NT2/D1 (cell line): ENCODE measurements at regions not wholly inside any gene's neighbourhood (a gene's known extent, or its start where the extent isn't known, plus 50 kb on each side); places are given as distances from the start of the nearest gene placed in this dataset.

Experiments used
- YY1 ChIP-seq: IDR thresholded peaks from 2 replicates; pipeline ENCODE4 v1.6.1; 2011; ENCODE audit not compliant: insufficient read length, insufficient read depth
- ZNF274 ChIP-seq: IDR thresholded peaks from 2 replicates; pipeline ENCODE4 v1.6.1; 2011; ENCODE audit warnings: mild to moderate bottlenecking, low read depth, low read length

GRCh38 chr2:228697456-228697855 lies 516.0 kb upstream of the SPHKAP start:
- TF ChIP-seq ZNF274: no peak
- TF ChIP-seq YY1: no peak
